C4-2B (cell line): ENCODE measurements at regions not wholly inside any gene's neighbourhood (a gene's known extent, or its start where the extent isn't known, plus 50 kb on each side); places are given as distances from the start of the nearest gene placed in this dataset.

ENCODE experiments used
- CTCF ChIP-seq: fragments of 450-650 bp; conservative IDR thresholded peaks from 2 replicates; pipeline ENCODE4 v1.5.1; 2017; ENCODE audit warnings: mild to moderate bottlenecking
- ZFX ChIP-seq: fragments of 450-650 bp; IDR thresholded peaks from 2 replicates; pipeline ENCODE4 v1.6.1; 2017

- TF ChIP-seq CTCF: no peak
- no peak for TF ChIP-seq ZFX
These were observed 133.9 kb upstream of the CHST15 start for GRCh38 chr10:124227055-124227975.
